Ovary (tissue), 7 donors: ENCODE measurements at regions not wholly inside any gene's neighbourhood (a gene's known extent, or its start where the extent isn't known, plus 50 kb on each side); places are given as distances from the start of the nearest gene placed in this dataset.
"Not testable (repeated sequence)": the region's sequence is repeated elsewhere in the genome, so short reads cannot be mapped to it uniquely, and the experiment has no call there.

Experiments used
- DNase-seq, 5 donors: peaks; one replicate each; pipeline ENCODE4 v3.0.0-alpha.2; 2019 to 2020
- H3K27ac ChIP-seq, 2 donors: fragments of 200-600 bp; one replicate each; pipeline versions ENCODE4 v1.5.1 to v1.8.0; 2019 to 2022
- H3K27me3 ChIP-seq: fragments of 200-600 bp; one replicate; pipeline ENCODE4 v1.8.0; 2022
- H3K36me3 ChIP-seq: fragments of 200-600 bp; sonication (generic); one replicate; pipeline ENCODE4 v1.5.1; 2019
- H3K4me1 ChIP-seq: one replicate; pipeline ENCODE4 v1.8.1; 2013; ENCODE audit warnings: mild to moderate bottlenecking, moderate library complexity; ENCODE audit not compliant: insufficient read depth
- H3K4me3 ChIP-seq: fragments of 200-600 bp; sonication (generic); one replicate; pipeline ENCODE4 v1.5.1; 2017
- H3K9me3 ChIP-seq, 2 donors: fragments of 200-600 bp in 1 of 2; sonication (generic) in 1 of 2; one replicate each; pipeline versions ENCODE4 v1.5.1 to v1.8.1; 2013 to 2019; ENCODE audit warnings: mild to moderate bottlenecking in 1 of 2, moderate library complexity in 1 of 2
- CTCF ChIP-seq, 3 donors: fragments of 450-650 bp in 2 of 3; fragments of 200-600 bp in 1 of 3; IDR thresholded peaks; one replicate each; pipeline versions ENCODE4 v1.5.1 to v1.8.0; 2016 to 2022; ENCODE audit warnings: antibody characterized with exemption in 3 of 3, mild to moderate bottlenecking in 1 of 3
- EP300 ChIP-seq: sonication (generic); formaldehyde crosslinking; IDR thresholded peaks from one replicate; pipeline ENCODE4 v1.6.1; 2017; ENCODE audit warnings: antibody characterized with exemption
- POLR2A ChIP-seq: fragments of 450-650 bp; IDR thresholded peaks from one replicate; pipeline ENCODE4 v1.6.1; 2017; ENCODE audit warnings: antibody characterized with exemption, mild to moderate bottlenecking, moderate library complexity
- WGBS, 3 donors: extraction: QIAGEN DNeasy Blood & Tissue Kit in 1 of 3; methylation state at CpG; one replicate each; pipeline versions ENCODE4 v1.1.5 to v1.1.7; 2013 to 2017; 5-methylcytosine and 5-hydroxymethylcytosine counted together
- intact Hi-C, 4 donors: fragments of 100-400 bp; cut with DNase I; formaldehyde crosslinking; loops; one replicate each; pipeline versions ENCODE4 v1.11.0 to v1.15.1; 2022 to 2023
- donor health status: DM: no; HTN: no; CAD: no; lungs with moderate emphysema.
- donor health status: DM: no; HTN: no; CAD: no.
- donor health status: Bipolar disorder and iron deficiency.
- donor health status: DM: no; HTN: no; CAD: no.
- donor health status: DM: yes; HTN: yes; CAD: no.

GRCh38 chr4:31193521-31193920 lies 473.4 kb downstream of the PCDH7 start:
- intact Hi-C loops, result no loop called here
- Histone ChIP-seq H3K9me3 (no peaks in the 10 kb centered on the region), H3K27me3 (no peaks in the 10 kb centered on the region), H3K4me1 (no peaks in the 10 kb centered on the region), H3K27ac (no peak overlapping the region), H3K4me3 (no peak overlapping the region), H3K36me3 (no peaks in the 10 kb centered on the region)
- WGBS, 3 donors, result 68 to 74% (median 72%) methylated on average over 1 of the region's 1 CpG
- no peak for TF ChIP-seq EP300
- no peak for TF ChIP-seq CTCF (IDR thresholded peaks at IDR 0.05)
- TF ChIP-seq POLR2A, result no peak
- no peak for DNase-seq

- Histone ChIP-seq H3K4me3 (no peak overlapping the region), H3K27me3 (no peaks in the 10 kb centered on the region), H3K36me3 (no peaks in the 10 kb centered on the region), H3K9me3 (no peaks in the 10 kb centered on the region), H3K4me1 (no peaks in the 10 kb centered on the region), H3K27ac (no peak overlapping the region)
- WGBS, 3 donors, result 70 to 75% (median 74%) methylated on average over 3 of the region's 3 CpGs
- TF ChIP-seq EP300 (no peak), POLR2A (no peak), CTCF (IDR thresholded peaks at IDR 0.05) (no peak)
- intact Hi-C loops, result no loop called here
- no peak for DNase-seq
Measured at GRCh38 chr4:31194823-31195222, 474.7 kb downstream of the PCDH7 start.

DNA sequence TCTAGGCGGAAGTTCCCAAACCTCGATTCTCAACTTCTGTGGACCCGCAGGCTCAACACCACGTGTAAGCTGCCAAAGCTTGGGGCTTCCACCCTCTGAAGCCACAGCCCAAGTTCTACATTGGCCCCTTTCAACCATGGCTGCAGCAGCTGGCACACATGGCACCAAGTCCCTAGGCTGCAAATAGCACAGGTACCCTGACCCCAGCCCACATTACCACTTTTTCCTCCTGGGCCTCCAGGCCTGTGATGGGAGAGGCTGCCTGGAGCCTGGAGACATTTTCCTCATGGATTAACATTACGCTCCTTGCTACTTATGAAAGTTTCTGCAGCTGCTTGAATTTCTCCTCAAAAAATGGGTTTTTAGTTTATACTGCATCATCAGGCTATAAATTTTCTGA lies 479.5 kb downstream of the PCDH7 start:
- intact Hi-C loops, result no loop called here
- H3K4me1 ChIP-seq, result no peaks in the 10 kb centered on the region
- DNase-seq, result no peak
- H3K27me3 ChIP-seq, result no peaks in the 10 kb centered on the region
- 94 to 95% (median 94%) methylated on average over 5 of the region's 5 CpGs for WGBS, 3 donors
- TF ChIP-seq POLR2A, result no peak
- no peak for TF ChIP-seq CTCF (IDR thresholded peaks at IDR 0.05)
- TF ChIP-seq EP300, result no peak
- no peaks in the 10 kb centered on the region for H3K9me3 ChIP-seq
- no peak overlapping the region for H3K27ac ChIP-seq
- no peaks in the 10 kb centered on the region for H3K36me3 ChIP-seq
- H3K4me3 ChIP-seq, result no peak overlapping the region

DNA sequence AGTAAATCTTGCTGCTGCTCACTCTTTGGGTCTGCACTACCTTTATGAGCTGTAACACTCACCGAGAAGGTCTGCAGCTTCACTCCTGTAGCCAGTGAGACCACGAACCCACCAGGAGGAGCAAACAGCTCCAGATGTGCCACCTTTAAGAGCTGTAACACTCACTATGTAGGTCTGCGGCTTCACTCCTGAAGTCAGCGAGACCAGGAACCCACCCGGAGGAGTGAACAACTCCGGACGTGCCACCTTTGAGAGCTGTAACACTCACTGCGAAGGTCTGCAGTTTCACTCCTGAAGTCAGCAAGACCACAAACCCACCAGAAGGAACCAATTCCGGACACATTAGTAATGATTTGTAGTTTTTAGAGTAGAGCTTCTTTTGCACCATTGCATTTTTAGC lies 481.9 kb downstream of the PCDH7 start:
- DNase-seq, H3K4me1 ChIP-seq, intact Hi-C loops, H3K4me3 ChIP-seq, H3K27me3 ChIP-seq, H3K9me3 ChIP-seq, H3K36me3 ChIP-seq, H3K27ac ChIP-seq: not testable (repeated sequence)
- 90 to 93% (median 93%) methylated on average over 9 of the region's 9 CpGs for WGBS, 3 donors

DNA sequence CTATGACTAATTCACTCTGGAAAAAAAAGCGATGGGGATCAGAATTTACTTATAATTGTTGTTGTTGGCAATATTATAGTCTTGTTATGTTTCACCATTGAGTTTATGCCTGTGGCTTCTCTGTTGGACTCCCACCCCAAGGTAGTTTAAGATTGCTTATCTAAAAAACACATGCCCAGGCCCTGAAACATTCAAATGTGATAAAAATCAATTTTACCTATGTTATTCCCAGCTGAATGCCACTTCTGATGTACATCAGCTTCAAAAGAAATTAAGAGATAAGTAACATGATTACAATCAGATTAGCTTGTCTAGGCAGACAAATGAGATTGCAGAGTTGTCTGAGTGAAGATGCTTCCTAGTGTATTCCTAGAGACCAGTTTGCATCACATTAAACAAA lies 484.7 kb downstream of the PCDH7 start:
- Histone ChIP-seq H3K36me3 (no peaks in the 10 kb centered on the region), H3K27me3 (no peaks in the 10 kb centered on the region), H3K4me3 (no peak overlapping the region), H3K27ac (no peak overlapping the region), H3K9me3 (no peaks in the 10 kb centered on the region), H3K4me1 (no peaks in the 10 kb centered on the region)
- WGBS, 3 donors, result 78 to 80% (median 79%) methylated on average over 1 of the region's 1 CpG
- DNase-seq, result no peak
- intact Hi-C loops, result no loop called here
- TF ChIP-seq CTCF (IDR thresholded peaks at IDR 0.05) (no peak), POLR2A (no peak), EP300 (no peak)
